Activated CD4-positive, alpha-beta T cell treated with anti-CD3 and anti-CD28 coated beads, Interleukin-2, amount 50 U/mL, for 24 hours (primary cell): ENCODE measurements at regions not wholly inside any gene's neighbourhood (a gene's known extent, or its start where the extent isn't known, plus 50 kb on each side); places are given as distances from the start of the nearest gene placed in this dataset.
A peak's percentile ranks its signal among the peaks of the same experiment; 100 is the strongest.

Experiments used
- DNase-seq, 2 donors: peaks; one replicate each; pipeline ENCODE4 v3.0.0-alpha.2; 2020; ENCODE audit warnings: low read depth in 1 of 2, low spot score in 1 of 2

- DNase-seq, result no peak
These were observed 53.4 kb downstream of the RPLP1 start for GRCh38 chr15:69505956-69506556.

GRCh38 chr15:69508659-69509058 lies 56.0 kb downstream of the RPLP1 start:
- DNase-seq, result no peak

- DNase-seq, result no peak
These were observed 56.5 kb downstream of the RPLP1 start for GRCh38 chr15:69509131-69509530.

DNA sequence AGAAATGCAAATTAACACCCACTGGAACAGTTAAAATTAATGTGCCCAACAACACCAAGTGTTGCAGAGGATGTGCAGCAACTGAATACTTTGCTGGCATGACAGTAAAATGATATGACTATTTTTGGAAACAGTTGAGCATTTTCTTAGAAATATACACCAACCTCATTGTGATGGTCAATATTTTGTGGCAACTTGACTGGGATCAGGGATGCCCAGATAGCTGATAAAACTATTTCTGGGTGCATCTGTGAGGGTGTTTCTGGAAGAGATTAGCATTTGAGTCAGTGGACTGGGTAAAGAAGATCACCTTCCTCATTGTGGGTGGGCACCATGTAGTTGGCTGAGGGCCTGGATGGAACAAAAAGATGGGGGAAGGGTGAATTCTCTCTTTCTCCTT lies 57.9 kb downstream of the RPLP1 start:
- no peak for DNase-seq

GRCh38 chr15:69511015-69511414 lies 58.4 kb downstream of the RPLP1 start:
- no peak for DNase-seq

GRCh38 chr15:69511716-69512340 lies 59.2 kb downstream of the RPLP1 start:
- DNase-seq, result no peak

- no peak for DNase-seq
These were observed 60.9 kb downstream of the RPLP1 start for GRCh38 chr15:69513450-69513960.

DNA sequence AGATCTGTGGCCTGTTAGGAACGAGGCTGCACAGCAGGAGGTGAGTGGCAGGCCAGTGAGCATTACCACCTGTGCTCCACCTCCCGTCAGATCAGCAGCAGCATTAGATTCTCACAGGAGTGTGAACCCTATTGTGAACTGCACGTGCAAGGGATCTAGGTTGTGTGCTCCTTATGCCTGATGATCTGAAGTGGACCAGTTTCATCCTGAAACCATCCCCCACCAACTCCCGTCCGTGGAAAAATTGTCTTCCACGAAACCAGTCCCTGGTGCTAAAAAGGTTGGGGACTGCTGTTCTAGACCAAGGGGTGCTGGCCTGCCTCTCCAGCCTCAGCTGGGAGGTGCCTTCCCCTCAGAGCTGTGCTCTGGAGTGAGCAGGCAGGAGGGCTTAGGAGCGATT lies 61.4 kb downstream of the RPLP1 start:
- DNase-seq, result no peak

GRCh38 chr15:69515508-69515907 lies 62.9 kb downstream of the RPLP1 start:
- no peak for DNase-seq

DNA sequence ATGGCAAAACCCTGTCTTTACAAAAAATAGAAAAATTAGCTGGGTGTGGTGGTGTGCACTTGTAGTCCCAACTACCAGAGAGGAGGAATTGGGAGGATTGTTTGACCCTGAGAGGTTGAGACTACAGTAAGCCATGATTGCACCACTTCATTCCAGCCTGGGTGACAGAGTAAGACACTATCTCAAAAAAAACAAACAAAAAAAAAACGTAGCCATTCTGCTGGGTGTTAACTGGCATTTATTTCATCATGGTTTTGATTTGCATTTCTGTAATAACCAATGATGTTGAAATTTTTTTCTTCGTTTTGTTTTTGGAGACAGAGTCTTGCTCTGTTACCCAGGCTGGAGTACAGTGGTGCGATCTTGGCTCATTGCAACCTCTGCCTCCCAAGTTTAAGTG lies 63.3 kb downstream of the RPLP1 start:
- DNase-seq, result no peak

- DNase-seq, result no peak
These were observed 64.4 kb downstream of the RPLP1 start for GRCh38 chr15:69517052-69517451.

- DNase-seq, result no peak
These were observed 66.2 kb downstream of the RPLP1 start for GRCh38 chr15:69518806-69519205.

- no peak for DNase-seq
These were observed 67.4 kb downstream of the RPLP1 start for GRCh38 chr15:69520067-69520466.

DNA sequence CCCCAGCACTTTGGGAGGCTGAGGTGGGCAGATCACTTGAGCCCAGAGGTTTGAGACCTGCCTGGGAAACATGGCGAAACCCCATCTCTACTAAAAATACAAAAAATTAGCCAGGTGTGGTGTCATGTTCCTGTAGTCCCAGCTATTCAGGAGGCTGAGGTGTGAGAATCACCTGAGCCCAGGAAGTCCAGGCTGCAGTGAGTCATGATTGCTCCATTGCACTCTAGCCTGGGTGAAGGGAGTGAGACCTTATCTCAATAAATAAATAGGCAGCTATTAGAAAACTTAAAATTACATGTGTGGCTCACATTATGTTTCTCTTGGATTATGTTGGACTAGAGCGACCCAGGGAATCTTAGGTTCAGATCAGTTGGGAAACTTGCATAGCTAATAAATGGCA lies 69.7 kb downstream of the RPLP1 start:
- no peak for DNase-seq

DNA sequence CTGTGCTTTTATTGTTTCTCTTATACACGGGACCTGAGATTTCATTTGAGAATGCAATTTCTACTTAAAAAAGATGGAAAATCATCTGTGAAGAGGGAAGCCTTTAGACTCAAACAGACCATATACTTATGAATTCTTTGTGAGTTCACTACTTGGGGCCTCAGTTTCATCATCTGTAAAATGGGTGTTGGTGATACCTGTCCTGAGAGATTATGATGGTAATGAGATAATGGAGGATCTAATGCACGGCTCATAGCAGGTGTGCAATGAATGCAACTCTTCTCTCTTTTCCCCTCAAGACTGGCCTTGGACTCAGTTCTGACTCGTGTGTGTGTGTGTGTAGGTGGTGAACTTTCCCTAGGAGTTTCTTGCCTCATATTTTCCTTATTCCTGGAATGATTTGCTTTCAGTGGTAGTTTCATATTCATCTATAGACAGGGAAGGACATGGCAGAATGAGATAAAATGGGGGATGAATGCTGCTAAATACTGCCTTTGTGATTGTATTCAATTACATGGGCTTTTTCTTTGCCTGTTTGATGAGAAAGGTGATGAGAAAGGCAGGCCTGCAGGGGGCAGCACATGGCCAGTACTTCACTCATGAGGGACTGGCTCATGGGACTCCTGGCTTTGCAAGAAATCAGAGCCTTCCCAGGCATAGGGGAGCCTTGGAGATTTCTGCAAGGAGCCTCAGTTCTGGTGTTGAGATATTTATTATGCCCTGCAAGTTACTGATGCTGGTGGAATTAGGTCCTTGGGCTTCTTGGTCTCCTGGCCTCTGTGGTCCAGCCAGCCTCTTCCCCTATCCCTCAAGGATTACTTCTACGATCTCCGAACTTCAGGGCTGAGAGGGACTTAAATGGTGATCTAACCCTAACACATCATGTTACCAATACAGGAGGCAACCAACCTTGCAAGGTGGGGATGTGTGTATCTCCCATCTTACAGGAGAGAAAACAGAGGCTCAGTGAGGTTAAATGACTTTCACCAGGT lies 70.7 kb downstream of the RPLP1 start:
- DNase-seq, result peak; percentile 13 to 48

DNA sequence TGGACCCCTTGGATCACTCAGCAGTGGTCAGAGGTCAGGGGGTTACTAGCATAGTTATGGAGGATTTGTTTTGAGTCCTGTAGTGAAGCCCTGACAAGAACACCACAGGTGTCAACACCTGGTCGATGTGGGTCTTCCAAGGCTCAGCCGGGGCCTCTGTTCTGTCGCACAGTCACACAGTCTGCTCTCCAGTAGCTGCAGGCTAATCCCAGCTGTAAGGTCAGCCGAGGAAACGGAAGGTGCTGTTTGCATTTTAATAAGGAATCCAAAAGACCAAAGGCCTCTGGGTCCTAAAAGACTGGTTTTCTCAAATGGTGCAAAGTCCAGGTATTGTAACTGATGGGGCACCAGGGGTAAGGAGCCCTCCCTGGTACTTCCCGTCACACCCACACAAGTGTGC lies 71.7 kb downstream of the RPLP1 start:
- no peak for DNase-seq

- DNase-seq, result no peak
These were observed 72.2 kb downstream of the RPLP1 start for GRCh38 chr15:69524814-69525213.

- no peak for DNase-seq
These were observed 72.9 kb downstream of the RPLP1 start for GRCh38 chr15:69525543-69525942.

GRCh38 chr15:69526081-69527061 lies 73.8 kb downstream of the RPLP1 start:
- no peak for DNase-seq

- DNase-seq, result no peak
These were observed 76.5 kb downstream of the RPLP1 start for GRCh38 chr15:69529141-69529540.
